ENCODE measurements at regions not wholly inside any gene's neighbourhood (a gene's known extent, or its start where the extent isn't known, plus 50 kb on each side); places are given as distances from the start of the nearest gene placed in this dataset.

- TF ChIP-seq CTCF (IDR thresholded peaks at IDR 0.05 in 2 of 3, conservative IDR thresholded peaks at IDR 0.05 in 1 of 3; ENCODE audit: borderline replicate concordance in 1 of 3, insufficient read depth in 1 of 3, low read depth in 2 of 3, low read length in 2 of 3) (no peak), SP1 (IDR thresholded peaks at IDR 0.05; ENCODE audit: low read depth) (no peak), TCF7L2 (IDR thresholded peaks at IDR 0.05; ENCODE audit: borderline replicate concordance, extremely low read depth, insufficient read depth, insufficient read length) (no peak)
- TF ChIP-seq, protein P1, sequence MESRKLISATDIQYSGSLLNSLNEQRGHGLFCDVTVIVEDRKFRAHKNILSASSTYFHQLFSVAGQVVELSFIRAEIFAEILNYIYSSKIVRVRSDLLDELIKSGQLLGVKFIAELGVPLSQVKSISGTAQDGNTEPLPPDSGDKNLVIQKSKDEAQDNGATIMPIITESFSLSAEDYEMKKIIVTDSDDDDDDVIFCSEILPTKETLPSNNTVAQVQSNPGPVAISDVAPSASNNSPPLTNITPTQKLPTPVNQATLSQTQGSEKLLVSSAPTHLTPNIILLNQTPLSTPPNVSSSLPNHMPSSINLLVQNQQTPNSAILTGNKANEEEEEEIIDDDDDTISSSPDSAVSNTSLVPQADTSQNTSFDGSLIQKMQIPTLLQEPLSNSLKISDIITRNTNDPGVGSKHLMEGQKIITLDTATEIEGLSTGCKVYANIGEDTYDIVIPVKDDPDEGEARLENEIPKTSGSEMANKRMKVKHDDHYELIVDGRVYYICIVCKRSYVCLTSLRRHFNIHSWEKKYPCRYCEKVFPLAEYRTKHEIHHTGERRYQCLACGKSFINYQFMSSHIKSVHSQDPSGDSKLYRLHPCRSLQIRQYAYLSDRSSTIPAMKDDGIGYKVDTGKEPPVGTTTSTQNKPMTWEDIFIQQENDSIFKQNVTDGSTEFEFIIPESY (IDR thresholded peaks at IDR 0.05; ENCODE audit: extremely low read depth, insufficient replicate concordance, low read length), result no peak
These were observed 79.8 kb upstream of the NMNAT3 start (continued) for GRCh38 chr3:139757448-139758030.

DNA sequence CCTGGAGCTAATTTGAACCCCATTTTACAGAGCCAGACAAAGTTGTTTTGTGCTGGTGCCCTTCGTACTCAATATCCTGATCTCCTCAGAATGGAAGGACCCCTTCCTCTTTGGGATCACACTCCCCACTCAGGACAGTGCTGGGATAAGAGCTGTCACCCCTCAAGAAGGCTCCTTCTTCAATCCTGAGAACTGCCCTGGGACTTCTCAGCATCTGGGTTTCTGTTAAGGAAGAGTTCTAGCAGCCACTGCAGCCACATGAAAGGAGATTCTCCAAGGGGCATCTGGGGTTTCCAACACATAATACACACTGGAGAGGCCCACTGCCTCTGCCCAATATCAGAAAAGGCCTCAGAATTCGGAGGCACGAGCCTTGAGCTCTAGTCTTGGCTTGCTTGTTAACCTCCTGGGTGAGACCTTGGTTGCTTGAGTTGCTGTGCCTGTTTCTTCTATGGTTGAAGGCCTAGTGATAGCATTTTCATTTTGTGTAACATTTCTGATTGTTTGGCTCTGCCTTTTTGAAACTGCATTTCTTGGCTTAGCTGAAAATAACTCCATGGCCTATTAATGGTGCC is 78.8 kb upstream of the NMNAT3 start:
- TF ChIP-seq EZH2 (IDR thresholded peaks at IDR 0.05) (no peak), SRF (IDR thresholded peaks at IDR 0.05; ENCODE audit: low read depth) (no peak), ELF1 (IDR thresholded peaks at IDR 0.05; ENCODE audit: borderline replicate concordance, low read depth) (no peak), JUND (IDR thresholded peaks at IDR 0.05) (no peak), SIN3A (IDR thresholded peaks at IDR 0.05; ENCODE audit: low read depth) (no peak)
- TF ChIP-seq, protein P2, sequence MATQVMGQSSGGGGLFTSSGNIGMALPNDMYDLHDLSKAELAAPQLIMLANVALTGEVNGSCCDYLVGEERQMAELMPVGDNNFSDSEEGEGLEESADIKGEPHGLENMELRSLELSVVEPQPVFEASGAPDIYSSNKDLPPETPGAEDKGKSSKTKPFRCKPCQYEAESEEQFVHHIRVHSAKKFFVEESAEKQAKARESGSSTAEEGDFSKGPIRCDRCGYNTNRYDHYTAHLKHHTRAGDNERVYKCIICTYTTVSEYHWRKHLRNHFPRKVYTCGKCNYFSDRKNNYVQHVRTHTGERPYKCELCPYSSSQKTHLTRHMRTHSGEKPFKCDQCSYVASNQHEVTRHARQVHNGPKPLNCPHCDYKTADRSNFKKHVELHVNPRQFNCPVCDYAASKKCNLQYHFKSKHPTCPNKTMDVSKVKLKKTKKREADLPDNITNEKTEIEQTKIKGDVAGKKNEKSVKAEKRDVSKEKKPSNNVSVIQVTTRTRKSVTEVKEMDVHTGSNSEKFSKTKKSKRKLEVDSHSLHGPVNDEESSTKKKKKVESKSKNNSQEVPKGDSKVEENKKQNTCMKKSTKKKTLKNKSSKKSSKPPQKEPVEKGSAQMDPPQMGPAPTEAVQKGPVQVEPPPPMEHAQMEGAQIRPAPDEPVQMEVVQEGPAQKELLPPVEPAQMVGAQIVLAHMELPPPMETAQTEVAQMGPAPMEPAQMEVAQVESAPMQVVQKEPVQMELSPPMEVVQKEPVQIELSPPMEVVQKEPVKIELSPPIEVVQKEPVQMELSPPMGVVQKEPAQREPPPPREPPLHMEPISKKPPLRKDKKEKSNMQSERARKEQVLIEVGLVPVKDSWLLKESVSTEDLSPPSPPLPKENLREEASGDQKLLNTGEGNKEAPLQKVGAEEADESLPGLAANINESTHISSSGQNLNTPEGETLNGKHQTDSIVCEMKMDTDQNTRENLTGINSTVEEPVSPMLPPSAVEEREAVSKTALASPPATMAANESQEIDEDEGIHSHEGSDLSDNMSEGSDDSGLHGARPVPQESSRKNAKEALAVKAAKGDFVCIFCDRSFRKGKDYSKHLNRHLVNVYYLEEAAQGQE (IDR thresholded peaks at IDR 0.05; ENCODE audit: low read depth), result no peak

More for the DNA sequence above, 78.8 kb upstream of the NMNAT3 start:
- Histone ChIP-seq H3K4me3 (replicated peaks in 1 of 2; ENCODE audit: low read depth in 1 of 2, low read length in 2 of 2) (no peak overlapping the region), H3K27ac (ENCODE audit: low read depth, low read length) (no peak overlapping the region), H3K27me3 (ENCODE audit: insufficient read depth, low read length) (no peaks in the 10 kb centered on the region), H3K9ac (ENCODE audit: low read length) (no peak overlapping the region), H2AFZ (ENCODE audit: low read depth, low read length, poor library complexity, severe bottlenecking) (no peak overlapping the region), H3K9me3 (ENCODE audit: control insufficient read depth in 1 of 2, insufficient read depth in 1 of 2, low read depth in 1 of 2, low read length in 2 of 2) (no peaks in the 10 kb centered on the region), H3K79me2 (ENCODE audit: insufficient read depth, low read length) (no peaks in the 10 kb centered on the region), H3K4me2 (ENCODE audit: low read length) (no peak overlapping the region), H3K4me1 (ENCODE audit: control insufficient read depth in 1 of 2, insufficient read depth in 2 of 2, low read length in 2 of 2) (no peaks in the 10 kb centered on the region), H3K36me3 (ENCODE audit: control insufficient read depth in 1 of 2, insufficient read depth in 2 of 2, low read length in 2 of 2) (no peaks in the 10 kb centered on the region), H4K20me1 (ENCODE audit: insufficient read depth) (no peaks in the 10 kb centered on the region), H3K9me2 (ENCODE audit: insufficient read depth) (no peaks in the 10 kb centered on the region)
- CTCF ChIA-PET, result no interaction called here
- intact Hi-C loops (cut with micrococcal nuclease), result no loop called here
- no TSS peak for BruUV-seq (replicated peaks)
- RAD21 ChIA-PET (ENCODE audit: low non-redundant PET in 1 of 2, low total read pairs in 2 of 2, uncharacterized antibody in 2 of 2, unreplicated experiment in 2 of 2), result no interaction called here
- no peak for ATAC-seq
- DNase-seq (ENCODE audit: low read depth, low spot score), result no peak
- POLR2A ChIA-PET, result no interaction called here

Data from HCT116 (cell line).